BJ (cell line): ENCODE measurements at regions not wholly inside any gene's neighbourhood (a gene's known extent, or its start where the extent isn't known, plus 50 kb on each side); places are given as distances from the start of the nearest gene placed in this dataset.

Source experiments
- CTCF ChIA-PET: fragments of 350-600 bp; formaldehyde crosslinking; extraction: SDS; loops from one replicate; lab custom pipeline; 2021; ENCODE audit warnings: antibody characterized with exemption, inconsistent platforms; lab: Yijun Ruan, JAX
- POLR2A ChIA-PET: fragments of 300-600 bp; sonication (Branson Sonifier 250); formaldehyde crosslinking; extraction: SDS; loops from one replicate; lab custom pipeline; 2021; ENCODE audit warnings: antibody characterized with exemption; lab: Charles Lee
- DNase-seq: peaks from one replicate; pipeline ENCODE4 v3.0.0-alpha.2; 2011; ENCODE audit warnings: low read depth
- H3K27me3 ChIP-seq: 2 replicates; pipeline ENCODE4 v1.6.0; 2011; ENCODE audit warnings: low read length; ENCODE audit not compliant: control insufficient read depth, insufficient read depth
- H3K36me3 ChIP-seq: 2 replicates; pipeline ENCODE4 v1.5.1; 2011; ENCODE audit warnings: low read length; ENCODE audit not compliant: control insufficient read depth, insufficient read depth
- H3K4me3 ChIP-seq: 2 replicates; pipeline ENCODE4 v1.5.1; 2011; ENCODE audit warnings: low read depth, mild to moderate bottlenecking, control low read depth, low read length
- TF ChIP-seq, protein P1 (sequence below): IDR thresholded peaks from 2 replicates; pipeline ENCODE4 v1.5.1; 2011; ENCODE audit warnings: low read depth, mild to moderate bottlenecking, control low read depth, inconsistent platforms, low read length, moderate library complexity; ENCODE audit not compliant: insufficient read depth

DNA sequence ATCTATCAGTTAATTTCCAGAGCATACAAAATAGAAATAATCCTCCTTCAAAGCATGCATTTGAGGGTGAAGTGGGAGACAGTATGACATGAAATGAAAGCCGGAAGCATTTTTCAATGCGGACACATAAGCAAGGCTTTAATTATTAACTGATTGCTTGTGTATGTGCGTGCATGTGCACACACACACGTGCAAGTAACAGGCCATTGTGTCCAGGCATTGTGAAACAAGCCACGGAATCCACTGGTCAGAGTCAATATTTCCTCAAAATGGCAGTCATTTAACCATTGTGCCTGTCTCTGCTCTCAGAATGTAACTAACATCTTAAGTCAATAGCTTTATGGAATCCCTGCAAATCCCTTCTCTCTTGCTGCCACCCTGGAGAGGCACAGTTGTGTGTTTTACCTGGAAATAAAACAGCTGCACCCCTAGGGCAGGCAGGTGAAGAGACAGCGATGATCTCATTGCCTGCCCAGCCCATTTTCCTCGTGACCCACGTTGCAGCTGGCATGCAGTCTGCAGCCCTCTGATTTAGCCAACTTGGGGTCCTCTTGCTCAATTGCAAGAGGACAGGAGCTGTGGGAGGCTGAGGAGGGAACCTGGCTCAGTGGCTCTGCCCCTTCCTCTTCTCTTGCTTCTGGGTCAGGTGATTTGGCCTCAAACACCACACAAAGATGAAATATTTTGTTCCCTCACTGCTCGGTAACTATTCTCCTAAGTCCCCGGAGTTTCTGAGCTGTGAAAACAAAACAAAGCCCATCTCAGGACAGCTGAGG is 500.9 kb upstream of the ZMIZ1 start:
- Histone ChIP-seq H3K36me3 (no peaks in the 10 kb centered on the region), H3K27me3 (peaks cover 6% of the 10 kb centered on the region), H3K4me3 (no peak overlapping the region)
- DNase-seq, result no peak
- TF ChIP-seq, protein P1, sequence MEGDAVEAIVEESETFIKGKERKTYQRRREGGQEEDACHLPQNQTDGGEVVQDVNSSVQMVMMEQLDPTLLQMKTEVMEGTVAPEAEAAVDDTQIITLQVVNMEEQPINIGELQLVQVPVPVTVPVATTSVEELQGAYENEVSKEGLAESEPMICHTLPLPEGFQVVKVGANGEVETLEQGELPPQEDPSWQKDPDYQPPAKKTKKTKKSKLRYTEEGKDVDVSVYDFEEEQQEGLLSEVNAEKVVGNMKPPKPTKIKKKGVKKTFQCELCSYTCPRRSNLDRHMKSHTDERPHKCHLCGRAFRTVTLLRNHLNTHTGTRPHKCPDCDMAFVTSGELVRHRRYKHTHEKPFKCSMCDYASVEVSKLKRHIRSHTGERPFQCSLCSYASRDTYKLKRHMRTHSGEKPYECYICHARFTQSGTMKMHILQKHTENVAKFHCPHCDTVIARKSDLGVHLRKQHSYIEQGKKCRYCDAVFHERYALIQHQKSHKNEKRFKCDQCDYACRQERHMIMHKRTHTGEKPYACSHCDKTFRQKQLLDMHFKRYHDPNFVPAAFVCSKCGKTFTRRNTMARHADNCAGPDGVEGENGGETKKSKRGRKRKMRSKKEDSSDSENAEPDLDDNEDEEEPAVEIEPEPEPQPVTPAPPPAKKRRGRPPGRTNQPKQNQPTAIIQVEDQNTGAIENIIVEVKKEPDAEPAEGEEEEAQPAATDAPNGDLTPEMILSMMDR, result no peak
- CTCF ChIA-PET, result interaction anchor here (1.1 kb wide), 1 partner anchor 628 kb away, joined by 3 read pairs; no protein-coding TSS in a partner anchor
- POLR2A ChIA-PET, result interaction anchor here (0.6 kb wide), 1 partner anchor 426 kb away, joined by 3 read pairs; no protein-coding TSS in a partner anchor

DNA sequence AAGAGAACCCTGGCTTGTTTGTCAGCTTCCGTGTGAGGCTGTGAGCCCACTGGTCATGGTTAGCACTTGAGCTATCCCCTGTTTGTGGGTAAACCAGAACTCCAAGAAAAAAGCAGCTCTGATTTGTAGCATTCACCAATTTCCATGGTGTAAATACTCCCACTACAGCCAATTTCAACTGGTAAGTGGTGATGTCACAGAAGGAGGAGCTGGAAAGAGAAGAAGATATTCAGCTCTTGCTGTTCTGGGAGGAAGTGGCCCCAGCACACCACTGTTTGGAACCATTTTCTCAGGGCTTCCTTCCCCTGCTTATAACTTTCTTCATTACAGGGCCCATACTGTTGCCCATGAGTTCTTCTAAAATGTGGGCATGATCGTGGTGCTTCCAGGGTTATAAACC is 500.1 kb upstream of the ZMIZ1 start:
- TF ChIP-seq, protein P1, result no peak
- POLR2A ChIA-PET, result interaction anchor here (0.6 kb wide), 1 partner anchor 425 kb away, joined by 3 read pairs; no protein-coding TSS in a partner anchor
- H3K36me3 ChIP-seq, result no peaks in the 10 kb centered on the region
- H3K27me3 ChIP-seq, result peaks cover 6% of the 10 kb centered on the region
- DNase-seq, result no peak
- H3K4me3 ChIP-seq, result no peak overlapping the region
- CTCF ChIA-PET, result interaction anchor here (1.1 kb wide), 1 partner anchor 627 kb away, joined by 3 read pairs; no protein-coding TSS in a partner anchor

DNA sequence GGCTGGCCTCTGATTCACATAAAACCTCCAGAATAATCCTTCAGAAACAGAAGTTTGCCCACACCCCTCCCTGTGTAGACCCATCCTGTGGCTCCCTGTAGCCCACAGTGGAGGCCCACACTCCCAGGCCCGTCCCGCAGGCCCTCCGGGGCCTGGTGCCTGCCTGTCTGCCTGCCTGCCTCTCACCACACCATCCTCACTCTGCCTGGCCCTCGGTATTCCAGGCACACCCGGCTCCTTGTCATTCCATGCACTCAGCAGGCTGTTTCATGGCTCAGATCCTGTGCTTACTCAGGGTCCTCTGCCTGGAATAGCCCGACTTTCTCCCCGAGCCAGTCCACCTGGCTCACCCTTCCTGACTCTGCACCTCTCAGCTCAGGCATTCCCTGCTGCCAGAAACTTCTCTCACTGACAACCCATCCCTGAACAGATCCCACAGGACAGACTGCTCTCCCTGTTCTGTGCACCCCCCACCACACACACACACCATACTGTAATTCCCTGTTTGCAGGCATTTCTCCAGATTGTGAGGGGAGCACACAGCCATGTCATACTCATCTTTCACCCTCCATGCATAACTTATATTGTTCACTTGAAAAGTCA is 498.0 kb upstream of the ZMIZ1 start:
- TF ChIP-seq, protein P1, result no peak
- no peak overlapping the region for H3K4me3 ChIP-seq
- peaks cover 6% of the 10 kb centered on the region for H3K27me3 ChIP-seq
- CTCF ChIA-PET, result interaction anchor here (0.6 kb wide), 1 partner anchor 54 kb away, joined by 3 read pairs; no protein-coding TSS in a partner anchor
- DNase-seq, result no peak
- POLR2A ChIA-PET, result no interaction called here
- H3K36me3 ChIP-seq, result no peaks in the 10 kb centered on the region

DNA sequence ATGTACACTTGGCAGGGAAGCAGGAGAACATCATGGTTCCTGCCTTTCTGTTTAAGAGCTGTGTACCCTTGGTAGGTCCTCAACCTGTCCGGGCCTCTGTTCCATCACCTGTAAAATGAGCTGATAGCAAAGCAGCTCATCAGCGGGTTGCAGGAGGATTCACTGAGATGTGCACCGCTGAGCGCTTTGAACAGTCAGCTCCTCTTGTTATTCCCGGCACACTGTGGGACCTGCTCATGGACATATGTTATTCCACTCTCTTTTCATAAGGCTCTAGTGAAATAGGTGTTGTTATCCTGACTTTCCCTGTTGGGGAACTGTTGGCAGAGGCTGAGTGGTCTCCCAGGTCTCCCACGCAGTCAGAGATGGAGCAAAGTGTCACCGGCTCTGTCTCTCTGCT is 497.5 kb upstream of the ZMIZ1 start:
- Histone ChIP-seq H3K36me3 (no peaks in the 10 kb centered on the region), H3K4me3 (no peak overlapping the region), H3K27me3 (peaks cover 4% of the 10 kb centered on the region)
- POLR2A ChIA-PET, result no interaction called here
- TF ChIP-seq, protein P1, result no peak
- CTCF ChIA-PET, result no interaction called here
- no peak for DNase-seq

DNA sequence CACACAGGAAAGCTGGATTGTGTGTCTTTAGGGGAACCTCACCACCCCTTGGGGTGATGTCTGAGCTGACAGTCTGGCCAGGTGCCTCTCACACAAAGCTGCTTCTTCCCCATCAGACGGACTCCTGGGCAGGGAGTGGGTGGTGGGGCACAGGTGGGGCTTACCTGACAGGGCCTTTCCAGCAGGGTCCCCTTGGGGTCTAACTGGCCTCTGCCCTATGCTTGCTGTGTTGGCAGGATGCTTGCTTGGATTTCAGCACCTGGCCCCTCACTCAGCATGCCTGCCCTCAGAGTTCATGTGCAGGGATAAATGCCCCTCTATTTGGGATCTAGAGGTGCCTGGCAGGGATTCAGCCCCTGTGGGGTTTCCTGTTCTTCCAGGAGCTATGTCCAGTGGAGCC is 496.9 kb upstream of the ZMIZ1 start:
- CTCF ChIA-PET, result no interaction called here
- DNase-seq, result no peak
- H3K36me3 ChIP-seq, result no peaks in the 10 kb centered on the region
- no peak overlapping the region for H3K4me3 ChIP-seq
- H3K27me3 ChIP-seq, result peaks cover 4% of the 10 kb centered on the region
- POLR2A ChIA-PET, result no interaction called here
- TF ChIP-seq, protein P1, result no peak
